Erythroblast (primary cell): ENCODE measurements at regions not wholly inside any gene's neighbourhood (a gene's known extent, or its start where the extent isn't known, plus 50 kb on each side); places are given as distances from the start of the nearest gene placed in this dataset.

Experiments
- GATA1 ChIP-seq: IDR thresholded peaks from 2 replicates; pipeline ENCODE4 v1.6.1; 2011; ENCODE audit warnings: low read depth, mild to moderate bottlenecking, control low read depth, low read length, moderate library complexity
- POLR2A ChIP-seq: IDR thresholded peaks from 2 replicates; pipeline ENCODE4 v1.6.1; 2011; ENCODE audit warnings: mild to moderate bottlenecking, low read length

DNA sequence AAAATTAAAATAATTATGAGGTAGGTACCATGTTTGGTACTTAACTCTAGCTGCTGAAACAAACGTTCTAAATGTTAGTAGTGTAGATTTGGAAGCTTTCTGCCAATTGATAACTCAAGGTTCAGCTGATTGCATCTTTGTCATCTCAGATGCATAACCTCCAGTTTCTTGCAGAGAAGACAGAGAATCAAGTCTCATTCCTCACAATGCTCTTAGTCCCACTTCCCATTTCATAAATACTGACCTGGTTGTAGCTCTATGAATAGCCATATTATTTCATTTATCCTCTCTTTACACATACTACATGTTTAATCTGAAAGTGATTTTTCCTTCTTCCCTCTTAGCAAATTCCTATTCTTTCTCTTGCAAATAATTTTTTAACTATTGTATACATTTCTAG, 178.5 kb upstream of the SETBP1 start:
- TF ChIP-seq POLR2A (no peak), GATA1 (no peak)
